ENCODE measurements at regions not wholly inside any gene's neighbourhood (a gene's known extent, or its start where the extent isn't known, plus 50 kb on each side); places are given as distances from the start of the nearest gene placed in this dataset.

- Histone ChIP-seq H3K4me1 (no peaks in the 10 kb centered on the region), H3K9me3 (no peaks in the 10 kb centered on the region), H3K27me3 (peaks cover 24% of the 10 kb centered on the region), H3K36me3 (no peaks in the 10 kb centered on the region), H3K4me3 (no peak overlapping the region), H3K27ac (no peak overlapping the region)
- no peak for ATAC-seq
- WGBS, 2 donors (ENCODE audit: low coverage in 1 of 2) = 43 to 68% methylated on average over 11 to 19 of the region's 22 CpGs
- TF ChIP-seq CTCF (IDR thresholded peaks at IDR 0.05) (no peak), POLR2A (IDR thresholded peaks at IDR 0.05) (no peak), EP300 (IDR thresholded peaks at IDR 0.05) (no peak), POLR2AphosphoS5 (IDR thresholded peaks at IDR 0.05) (no peak)
These were observed 857.9 kb downstream of the TYW1 start for GRCh38 chr7:67854221-67855178.

- WGBS, 2 donors (ENCODE audit: low coverage in 1 of 2) = 61 to 73% methylated on average over 3 to 5 of the region's 5 CpGs
- no peak overlapping the region for H3K4me3 ChIP-seq
- no peak for TF ChIP-seq EP300 (IDR thresholded peaks at IDR 0.05)
- no peak for TF ChIP-seq CTCF (IDR thresholded peaks at IDR 0.05)
- TF ChIP-seq POLR2A (IDR thresholded peaks at IDR 0.05) = no peak
- no peak for TF ChIP-seq POLR2AphosphoS5 (IDR thresholded peaks at IDR 0.05)
- no peaks in the 10 kb centered on the region for H3K36me3 ChIP-seq
- no peaks in the 10 kb centered on the region for H3K4me1 ChIP-seq
- no peaks in the 10 kb centered on the region for H3K9me3 ChIP-seq
- no peak overlapping the region for H3K27ac ChIP-seq
- no peak for ATAC-seq
- peaks cover 24% of the 10 kb centered on the region for H3K27me3 ChIP-seq
These were observed 858.7 kb downstream of the TYW1 start for GRCh38 chr7:67855322-67855721.

GRCh38 chr7:67856046-67856445 is 859.4 kb downstream of the TYW1 start:
- no peaks in the 10 kb centered on the region for H3K36me3 ChIP-seq

GRCh38 chr7:67857698-67858097 is 861.1 kb downstream of the TYW1 start:
- no peak for TF ChIP-seq POLR2A (IDR thresholded peaks at IDR 0.05)
- TF ChIP-seq EP300 (IDR thresholded peaks at IDR 0.05) = no peak
- no peak for TF ChIP-seq POLR2AphosphoS5 (IDR thresholded peaks at IDR 0.05)
- TF ChIP-seq CTCF (IDR thresholded peaks at IDR 0.05) = no peak
- Histone ChIP-seq H3K4me3 (no peak overlapping the region), H3K27ac (no peak overlapping the region), H3K4me1 (no peaks in the 10 kb centered on the region), H3K9me3 (peaks cover 0 to 8% (median 0%) of the 10 kb centered on the region in 3 donors), H3K27me3 (peaks cover 5% of the 10 kb centered on the region), H3K36me3 (no peaks in the 10 kb centered on the region)
- 74 to 76% methylated on average over 10 of the region's 10 CpGs for WGBS, 2 donors (ENCODE audit: low coverage in 1 of 2)
- ATAC-seq = no peak

More at GRCh38 chr7:67856046-67856445, 859.4 kb downstream of the TYW1 start:
- ATAC-seq = no peak
- no peaks in the 10 kb centered on the region for H3K4me1 ChIP-seq
- WGBS, 2 donors (ENCODE audit: low coverage in 1 of 2) = 79 to 85% methylated on average over 2 of the region's 2 CpGs
- no peak overlapping the region for H3K27ac ChIP-seq
- H3K4me3 ChIP-seq = no peak overlapping the region
- peaks cover 18% of the 10 kb centered on the region for H3K27me3 ChIP-seq
- no peaks in the 10 kb centered on the region for H3K9me3 ChIP-seq
- no peak for TF ChIP-seq CTCF (IDR thresholded peaks at IDR 0.05)
- TF ChIP-seq EP300 (IDR thresholded peaks at IDR 0.05) = no peak
- no peak for TF ChIP-seq POLR2AphosphoS5 (IDR thresholded peaks at IDR 0.05)
- TF ChIP-seq POLR2A (IDR thresholded peaks at IDR 0.05) = no peak

GRCh38 chr7:67858931-67859330 is 862.3 kb downstream of the TYW1 start:
- H3K4me3 ChIP-seq = no peak overlapping the region
- TF ChIP-seq CTCF (IDR thresholded peaks at IDR 0.05) (no peak), POLR2A (IDR thresholded peaks at IDR 0.05) (no peak), POLR2AphosphoS5 (IDR thresholded peaks at IDR 0.05) (no peak), EP300 (IDR thresholded peaks at IDR 0.05) (no peak)
- no peaks in the 10 kb centered on the region for H3K27me3 ChIP-seq
- WGBS, 2 donors (ENCODE audit: low coverage in 1 of 2) = 24 to 49% methylated on average over 5 to 7 of the region's 7 CpGs
- H3K27ac ChIP-seq = no peak overlapping the region
- peaks cover 0 to 8% (median 0%) of the 10 kb centered on the region in 3 donors for H3K9me3 ChIP-seq
- H3K4me1 ChIP-seq = no peaks in the 10 kb centered on the region
- no peak for ATAC-seq
- no peaks in the 10 kb centered on the region for H3K36me3 ChIP-seq

All from gastroesophageal sphincter (tissue), 4 donors.